GM12891 (cell line): ENCODE measurements at regions not wholly inside any gene's neighbourhood (a gene's known extent, or its start where the extent isn't known, plus 50 kb on each side); places are given as distances from the start of the nearest gene placed in this dataset.

Experiments
- PAX5 ChIP-seq: IDR thresholded peaks from 2 replicates; pipeline ENCODE4 v1.6.1; 2011; ENCODE audit warnings: low read length, moderate library complexity, mild to moderate bottlenecking; ENCODE audit not compliant: insufficient read depth, severe bottlenecking
- POLR2A ChIP-seq: IDR thresholded peaks from 2 replicates; pipeline ENCODE4 v1.6.1; 2011; ENCODE audit warnings: low read depth, low read length, control low read depth
- POLR2AphosphoS5 ChIP-seq: IDR thresholded peaks from 2 replicates; pipeline ENCODE4 v1.6.1; 2011; ENCODE audit warnings: low read depth, low read length, control low read depth
- POU2F2 ChIP-seq: IDR thresholded peaks from 2 replicates; pipeline ENCODE4 v1.6.1; 2011; ENCODE audit warnings: low read depth, mild to moderate bottlenecking, control low read depth, low read length, moderate library complexity
- TAF1 ChIP-seq: IDR thresholded peaks from 2 replicates; pipeline ENCODE4 v1.6.1; 2011; ENCODE audit warnings: low read depth, low read length, control low read depth

- TF ChIP-seq POLR2A (no peak), POLR2AphosphoS5 (no peak), PAX5 (no peak), TAF1 (no peak), POU2F2 (no peak)
Measured at GRCh38 chr16:26563018-26563417, 503.7 kb upstream of the C16orf82 start.
